Esophagus squamous epithelium (tissue), 5 donors: ENCODE measurements at regions not wholly inside any gene's neighbourhood (a gene's known extent, or its start where the extent isn't known, plus 50 kb on each side); places are given as distances from the start of the nearest gene placed in this dataset.

Experiments used
- DNase-seq: peaks from one replicate; lab custom pipeline; 2025; lab: John Stamatoyannopoulos, UW
- H3K27ac ChIP-seq, 4 donors: fragments of 200-600 bp; sonication (generic); one replicate each; pipeline ENCODE4 v1.5.1; 2016 to 2019; ENCODE audit warnings: mild to moderate bottlenecking in 1 of 4
- H3K27me3 ChIP-seq, 4 donors: fragments of 200-600 bp; sonication (generic); 1 replicate in 3 of 4; 2 replicates in 1 of 4; pipeline versions ENCODE4 v1.5.1 to v1.6.0; 2017 to 2021; ENCODE audit warnings: antibody characterized with exemption in 1 of 4
- H3K36me3 ChIP-seq, 3 donors: fragments of 200-600 bp; sonication (generic); one replicate each; pipeline ENCODE4 v1.5.1; 2016 to 2019
- H3K4me1 ChIP-seq, 3 donors: fragments of 200-600 bp; sonication (generic); one replicate each; pipeline ENCODE4 v1.5.1; 2017 to 2019
- H3K4me3 ChIP-seq, 4 donors: fragments of 200-600 bp; sonication (generic); 1 replicate in 3 of 4; 2 replicates in 1 of 4; pipeline ENCODE4 v1.5.1; 2016 to 2019; ENCODE audit warnings: mild to moderate bottlenecking in 2 of 4, moderate library complexity in 1 of 4
- H3K9me3 ChIP-seq, 3 donors: fragments of 200-600 bp; sonication (generic); one replicate each; pipeline ENCODE4 v1.5.1; 2016 to 2019
- POLR2A ChIP-seq, 4 donors: fragments of 450-650 bp; IDR thresholded peaks; one replicate each; pipeline ENCODE4 v1.6.1; 2017; ENCODE audit warnings: antibody characterized with exemption in 4 of 4, mild to moderate bottlenecking in 4 of 4, moderate library complexity in 3 of 4
- WGBS, 2 donors: methylation state at CpG; one replicate each; pipeline ENCODE4 v1.1.5; 2018; 5-methylcytosine and 5-hydroxymethylcytosine counted together
- intact Hi-C: fragments of 100-400 bp; cut with DNase I; formaldehyde crosslinking; loops from one replicate; pipeline ENCODE4 v1.15.0; 2022
- TF ChIP-seq, protein P1 (sequence below), 6 experiments: fragments of 450-650 bp in 4 of 6; fragments of 200-600 bp in 2 of 6; sonication (generic) in 2 of 6; IDR thresholded peaks; one replicate each; pipeline ENCODE4 v1.5.1; 2016 to 2019; ENCODE audit warnings: antibody characterized with exemption in 6 of 6, mild to moderate bottlenecking in 4 of 6, moderate library complexity in 4 of 6
- donor health status: DM: yes; HTN: yes; CAD: no.

DNA sequence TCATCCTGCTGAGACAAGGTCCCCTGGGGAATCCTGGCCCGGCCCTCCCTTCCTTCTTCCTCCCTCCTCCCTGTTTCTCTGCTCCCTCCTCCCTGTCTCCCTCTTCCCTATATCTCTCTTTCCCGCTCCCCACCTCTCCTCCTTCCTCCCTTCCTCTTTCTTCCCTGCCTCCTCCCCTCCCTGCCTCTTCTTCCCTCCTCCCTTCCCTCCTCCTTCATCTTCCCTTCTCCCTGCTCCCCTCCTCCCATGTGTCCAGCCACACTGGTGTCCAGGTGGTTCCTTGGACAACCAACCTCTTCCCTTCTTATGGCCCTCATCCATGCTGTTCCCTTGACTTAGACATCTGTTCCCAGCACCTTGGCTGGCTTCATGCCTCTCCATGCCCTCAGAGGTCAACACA is 258.1 kb downstream of the MN1 start:
- WGBS, 2 donors: 86 to 91% methylated on average over 2 of the region's 2 CpGs
- Histone ChIP-seq H3K9me3 (no peaks in the 10 kb centered on the region), H3K4me1 (no peaks in the 10 kb centered on the region), H3K36me3 (no peaks in the 10 kb centered on the region), H3K4me3 (no peak overlapping the region), H3K27ac (no peak overlapping the region), H3K27me3 (peaks cover 0 to 12% (median 0%) of the 10 kb centered on the region in 4 donors)
- TF ChIP-seq POLR2A (IDR thresholded peaks at IDR 0.05): no peak
- TF ChIP-seq, protein P1, sequence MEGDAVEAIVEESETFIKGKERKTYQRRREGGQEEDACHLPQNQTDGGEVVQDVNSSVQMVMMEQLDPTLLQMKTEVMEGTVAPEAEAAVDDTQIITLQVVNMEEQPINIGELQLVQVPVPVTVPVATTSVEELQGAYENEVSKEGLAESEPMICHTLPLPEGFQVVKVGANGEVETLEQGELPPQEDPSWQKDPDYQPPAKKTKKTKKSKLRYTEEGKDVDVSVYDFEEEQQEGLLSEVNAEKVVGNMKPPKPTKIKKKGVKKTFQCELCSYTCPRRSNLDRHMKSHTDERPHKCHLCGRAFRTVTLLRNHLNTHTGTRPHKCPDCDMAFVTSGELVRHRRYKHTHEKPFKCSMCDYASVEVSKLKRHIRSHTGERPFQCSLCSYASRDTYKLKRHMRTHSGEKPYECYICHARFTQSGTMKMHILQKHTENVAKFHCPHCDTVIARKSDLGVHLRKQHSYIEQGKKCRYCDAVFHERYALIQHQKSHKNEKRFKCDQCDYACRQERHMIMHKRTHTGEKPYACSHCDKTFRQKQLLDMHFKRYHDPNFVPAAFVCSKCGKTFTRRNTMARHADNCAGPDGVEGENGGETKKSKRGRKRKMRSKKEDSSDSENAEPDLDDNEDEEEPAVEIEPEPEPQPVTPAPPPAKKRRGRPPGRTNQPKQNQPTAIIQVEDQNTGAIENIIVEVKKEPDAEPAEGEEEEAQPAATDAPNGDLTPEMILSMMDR (IDR thresholded peaks at IDR 0.05): no peak
- no peak for DNase-seq
- intact Hi-C loops: no loop called here

DNA sequence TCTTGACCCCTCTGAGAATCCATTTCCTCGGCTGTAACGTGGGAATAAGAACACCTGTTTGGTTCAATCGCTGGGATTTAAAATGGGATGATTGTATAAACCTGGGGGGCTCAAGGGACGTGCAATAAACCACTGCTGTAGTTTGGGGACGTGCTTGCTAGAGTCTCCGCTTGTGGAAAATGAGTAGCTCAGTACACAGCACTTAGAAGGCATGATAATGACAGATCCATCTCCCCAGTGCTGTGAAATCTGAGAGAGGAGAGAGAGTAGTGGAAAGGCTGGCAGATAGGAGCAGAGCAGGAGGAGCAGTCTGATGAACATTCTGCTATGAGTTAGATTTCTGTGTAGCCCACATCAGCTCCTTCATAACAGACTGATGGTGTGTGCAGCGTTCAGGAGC is 256.5 kb downstream of the MN1 start:
- TF ChIP-seq, protein P1 (IDR thresholded peaks at IDR 0.05): no peak
- no peak for TF ChIP-seq POLR2A (IDR thresholded peaks at IDR 0.05)
- peaks cover 0 to 12% (median 0%) of the 10 kb centered on the region in 4 donors for H3K27me3 ChIP-seq
- no peak for DNase-seq
- H3K27ac ChIP-seq: no peak overlapping the region
- intact Hi-C loops: no loop called here
- H3K4me3 ChIP-seq: no peak overlapping the region
- H3K4me1 ChIP-seq: no peaks in the 10 kb centered on the region
- WGBS, 2 donors: 71 to 76% methylated on average over 7 of the region's 7 CpGs
- H3K36me3 ChIP-seq: no peaks in the 10 kb centered on the region
- no peaks in the 10 kb centered on the region for H3K9me3 ChIP-seq

DNA sequence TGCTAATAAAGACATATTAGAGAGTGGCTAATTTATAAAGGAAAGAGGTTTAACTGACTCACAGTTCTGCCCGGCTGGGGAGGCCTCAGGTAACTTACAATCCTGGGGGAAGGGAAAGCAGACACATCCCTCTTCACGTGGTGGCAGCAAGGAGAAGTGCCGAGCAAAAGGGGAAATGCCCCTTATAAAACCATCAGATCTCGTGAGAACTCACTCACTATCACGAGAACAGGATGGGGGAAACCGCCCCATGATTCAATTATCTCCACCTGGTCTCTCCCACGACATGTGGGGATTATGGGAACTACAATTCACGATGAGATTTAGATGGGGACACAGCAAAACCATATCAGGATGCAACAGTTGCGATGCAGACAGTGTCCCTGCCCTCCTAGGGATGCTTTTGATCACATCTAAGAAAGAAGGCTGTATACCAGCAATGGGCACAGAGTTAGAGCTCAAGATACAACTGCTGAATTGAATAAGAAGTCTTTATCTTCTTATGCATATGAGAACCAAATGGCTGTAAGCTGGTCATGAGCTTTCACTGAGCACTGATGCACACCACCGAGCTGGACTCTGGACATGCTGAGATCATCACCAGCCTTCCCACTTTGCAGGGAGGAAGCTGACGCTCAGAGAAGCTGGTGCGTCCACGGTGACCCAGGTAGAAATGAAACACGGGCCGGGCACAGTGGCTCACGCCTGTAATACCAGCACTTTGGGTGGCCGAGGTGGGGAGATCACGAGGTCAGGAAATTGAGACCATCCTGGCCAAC is 255.2 kb downstream of the MN1 start:
- no peak for TF ChIP-seq POLR2A (IDR thresholded peaks at IDR 0.05)
- TF ChIP-seq, protein P1 (IDR thresholded peaks at IDR 0.05): no peak
- WGBS, 2 donors: 70 to 76% methylated on average over 13 to 18 of the region's 18 CpGs
- no peak for DNase-seq

DNA sequence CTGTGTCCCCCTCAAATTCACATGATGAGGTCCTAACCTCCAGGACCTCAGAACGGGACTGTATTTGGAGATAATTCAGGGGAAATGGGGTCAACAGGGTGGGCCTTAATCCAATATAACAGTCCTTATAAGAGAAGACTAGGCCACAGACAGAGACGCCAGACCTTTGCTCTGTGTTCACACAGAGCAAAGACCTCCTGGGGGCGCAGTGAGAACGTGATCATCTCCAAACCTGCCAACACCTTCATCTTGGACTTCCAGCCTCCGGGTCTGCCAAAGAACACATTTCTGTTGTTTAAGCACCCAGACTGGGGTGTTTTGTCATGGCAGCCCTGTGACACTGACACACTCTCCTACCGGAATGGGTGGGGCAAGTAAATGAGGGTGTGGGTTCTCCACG is 250.2 kb downstream of the MN1 start:
- Histone ChIP-seq H3K4me1 (peaks cover 0 to 15% (median 0%) of the 10 kb centered on the region in 3 donors), H3K9me3 (peaks cover 0 to 3% (median 0%) of the 10 kb centered on the region in 3 donors), H3K4me3 (no peak overlapping the region), H3K36me3 (no peaks in the 10 kb centered on the region), H3K27ac (no peak overlapping the region), H3K27me3 (no peaks in the 10 kb centered on the region)
- TF ChIP-seq, protein P1 (IDR thresholded peaks at IDR 0.05): no peak
- no peak for TF ChIP-seq POLR2A (IDR thresholded peaks at IDR 0.05)
- intact Hi-C loops: no loop called here
- 78 to 89% methylated on average over 5 to 7 of the region's 7 CpGs for WGBS, 2 donors
- no peak for DNase-seq

More for the DNA sequence above, 255.2 kb downstream of the MN1 start:
- Histone ChIP-seq H3K27ac (no peak overlapping the region), H3K4me3 (no peak overlapping the region), H3K9me3 (no peaks in the 10 kb centered on the region), H3K4me1 (no peaks in the 10 kb centered on the region), H3K36me3 (no peaks in the 10 kb centered on the region), H3K27me3 (peaks cover 0 to 12% (median 0%) of the 10 kb centered on the region in 4 donors)
- intact Hi-C loops: no loop called here

DNA sequence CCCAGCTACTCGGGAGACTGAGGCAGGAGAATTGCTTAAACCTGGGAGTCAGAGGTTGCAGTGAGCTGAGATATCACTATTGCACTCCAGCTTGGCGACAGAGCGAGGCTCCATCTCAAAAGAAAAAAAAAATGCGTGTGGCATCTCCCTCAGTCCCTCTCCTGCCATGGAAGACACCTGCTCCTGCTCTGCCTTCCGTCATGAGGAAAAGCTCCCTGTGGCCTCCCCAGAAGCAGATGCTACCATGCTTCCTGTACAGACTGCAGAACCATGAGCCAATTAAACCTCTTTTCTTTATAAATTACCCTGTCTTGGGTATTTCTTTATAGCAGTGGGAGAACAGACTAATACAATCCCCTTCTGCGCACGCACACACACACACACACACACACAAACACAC is 249.4 kb downstream of the MN1 start:
- H3K4me3 ChIP-seq: no peak overlapping the region
- H3K36me3 ChIP-seq: no peaks in the 10 kb centered on the region
- intact Hi-C loops: no loop called here
- H3K9me3 ChIP-seq: peaks cover 0 to 3% (median 0%) of the 10 kb centered on the region in 3 donors
- no peaks in the 10 kb centered on the region for H3K27me3 ChIP-seq
- H3K4me1 ChIP-seq: peaks cover 0 to 15% (median 0%) of the 10 kb centered on the region in 3 donors
- DNase-seq: no peak
- TF ChIP-seq, protein P1 (IDR thresholded peaks at IDR 0.05): no peak
- TF ChIP-seq POLR2A (IDR thresholded peaks at IDR 0.05): no peak
- H3K27ac ChIP-seq: no peak overlapping the region
- 87 to 89% methylated on average over 5 to 7 of the region's 7 CpGs for WGBS, 2 donors
